ENCODE measurements at regions not wholly inside any gene's neighbourhood (a gene's known extent, or its start where the extent isn't known, plus 50 kb on each side); places are given as distances from the start of the nearest gene placed in this dataset.
A peak's percentile ranks its signal among the peaks of the same experiment; 100 is the strongest.

DNA sequence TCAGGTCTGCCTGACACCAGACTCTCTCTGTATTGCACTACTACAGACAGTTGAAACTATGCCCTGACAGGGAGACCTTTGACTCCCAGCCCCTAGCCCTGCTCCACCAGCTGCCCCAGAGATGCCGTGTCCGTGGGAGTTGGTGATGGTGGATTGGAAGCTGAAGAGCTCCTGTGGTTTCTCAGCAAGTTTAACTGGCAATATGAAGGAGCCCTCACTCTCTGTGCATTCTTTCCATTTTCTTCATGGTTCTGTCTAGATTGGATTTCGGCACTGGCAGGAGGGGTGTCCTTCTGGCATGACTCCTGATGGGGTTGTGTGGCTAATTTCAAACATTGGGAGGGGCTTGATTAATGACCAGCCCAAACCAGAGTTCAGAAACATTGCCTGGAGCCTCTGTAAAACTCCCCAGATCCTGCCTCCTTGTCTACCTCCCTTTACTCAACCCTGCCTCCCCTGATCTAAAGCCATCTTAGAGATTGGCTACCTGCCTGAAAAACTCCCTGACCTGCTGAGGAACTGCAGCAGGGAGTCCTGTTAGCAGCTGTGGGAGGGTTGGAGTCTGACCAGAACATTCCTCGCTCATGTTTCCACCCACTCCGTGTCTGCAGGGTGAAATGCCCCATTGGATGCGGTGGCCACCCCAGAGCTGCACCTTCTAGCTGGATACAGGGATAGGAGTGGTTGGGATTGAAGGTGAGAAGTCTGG is 206.9 kb upstream of the SPRED2 start:
- 33 to 49% methylated on average over 3 to 6 of the region's 6 CpGs for WGBS, 2 donors (ENCODE audit: low coverage in 1 of 2)
- H3K36me3 ChIP-seq = no peaks in the 10 kb centered on the region
- no peaks in the 10 kb centered on the region for H3K27me3 ChIP-seq
- H3K4me1 ChIP-seq = peaks cover 0 to 19% (median 8%) of the 10 kb centered on the region in 3 donors
- ATAC-seq = peak; percentile 59
- peak overlapping the region in 1 of 4 donors; percentile 24 for H3K27ac ChIP-seq
- H3K9me3 ChIP-seq = no peaks in the 10 kb centered on the region
- TF ChIP-seq POLR2AphosphoS5 (IDR thresholded peaks at IDR 0.05) (peak; percentile 9), POLR2A (IDR thresholded peaks at IDR 0.05) (no peak), CTCF (IDR thresholded peaks at IDR 0.05) (no peak), EP300 (IDR thresholded peaks at IDR 0.05) (no peak)
- H3K4me3 ChIP-seq = no peak overlapping the region

GRCh38 chr2:65638443-65638842 is 206.0 kb upstream of the SPRED2 start:
- Histone ChIP-seq H3K27ac (no peak overlapping the region), H3K36me3 (no peaks in the 10 kb centered on the region), H3K9me3 (no peaks in the 10 kb centered on the region), H3K27me3 (no peaks in the 10 kb centered on the region), H3K4me3 (no peak overlapping the region), H3K4me1 (peaks cover 0 to 19% (median 8%) of the 10 kb centered on the region in 3 donors)
- TF ChIP-seq POLR2AphosphoS5 (IDR thresholded peaks at IDR 0.05) = no peak
- TF ChIP-seq EP300 (IDR thresholded peaks at IDR 0.05) = no peak
- no peak for TF ChIP-seq CTCF (IDR thresholded peaks at IDR 0.05)
- TF ChIP-seq POLR2A (IDR thresholded peaks at IDR 0.05) = no peak
- no peak for ATAC-seq

- no peak for TF ChIP-seq CTCF (IDR thresholded peaks at IDR 0.05)
- no peak for TF ChIP-seq EP300 (IDR thresholded peaks at IDR 0.05)
- no peak for TF ChIP-seq POLR2AphosphoS5 (IDR thresholded peaks at IDR 0.05)
- no peak for TF ChIP-seq POLR2A (IDR thresholded peaks at IDR 0.05)
- Histone ChIP-seq H3K4me1 (peaks cover 0 to 19% (median 8%) of the 10 kb centered on the region in 3 donors), H3K27ac (no peak overlapping the region), H3K27me3 (no peaks in the 10 kb centered on the region), H3K4me3 (no peak overlapping the region), H3K36me3 (no peaks in the 10 kb centered on the region), H3K9me3 (no peaks in the 10 kb centered on the region)
- 66 to 70% methylated on average over 7 of the region's 7 CpGs for WGBS, 2 donors (ENCODE audit: low coverage in 1 of 2)
- ATAC-seq = no peak
These were observed 204.5 kb upstream of the SPRED2 start for GRCh38 chr2:65636813-65637483.

DNA sequence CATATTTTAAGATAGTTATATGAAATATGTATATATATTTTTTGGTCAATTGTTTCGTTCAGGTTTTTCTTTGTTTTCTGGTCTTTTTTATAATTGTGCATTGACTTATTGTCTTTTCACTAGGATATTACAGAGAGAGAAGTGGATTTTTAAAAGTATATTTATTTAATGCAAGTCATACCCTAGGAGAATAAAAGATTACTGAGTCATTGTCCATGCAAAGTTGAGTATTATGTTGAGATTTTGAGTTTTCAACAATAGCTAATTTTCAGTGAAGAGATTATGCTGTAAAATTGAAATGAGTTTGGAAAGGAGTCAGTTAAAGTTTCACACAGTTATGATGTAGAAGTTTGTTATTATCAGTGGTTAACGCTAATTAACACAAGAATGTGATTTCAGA is 203.6 kb upstream of the SPRED2 start:
- H3K36me3 ChIP-seq = no peaks in the 10 kb centered on the region
- H3K27ac ChIP-seq = no peak overlapping the region
- no peaks in the 10 kb centered on the region for H3K9me3 ChIP-seq
- H3K4me3 ChIP-seq = no peak overlapping the region
- no peaks in the 10 kb centered on the region for H3K27me3 ChIP-seq
- ATAC-seq = no peak
- no peak for TF ChIP-seq POLR2AphosphoS5 (IDR thresholded peaks at IDR 0.05)
- no peak for TF ChIP-seq POLR2A (IDR thresholded peaks at IDR 0.05)
- TF ChIP-seq CTCF (IDR thresholded peaks at IDR 0.05) = no peak
- TF ChIP-seq EP300 (IDR thresholded peaks at IDR 0.05) = no peak
- peaks cover 0 to 19% (median 8%) of the 10 kb centered on the region in 3 donors for H3K4me1 ChIP-seq
- 66 to 74% methylated on average over 2 of the region's 2 CpGs for WGBS, 2 donors (ENCODE audit: low coverage in 1 of 2)

DNA sequence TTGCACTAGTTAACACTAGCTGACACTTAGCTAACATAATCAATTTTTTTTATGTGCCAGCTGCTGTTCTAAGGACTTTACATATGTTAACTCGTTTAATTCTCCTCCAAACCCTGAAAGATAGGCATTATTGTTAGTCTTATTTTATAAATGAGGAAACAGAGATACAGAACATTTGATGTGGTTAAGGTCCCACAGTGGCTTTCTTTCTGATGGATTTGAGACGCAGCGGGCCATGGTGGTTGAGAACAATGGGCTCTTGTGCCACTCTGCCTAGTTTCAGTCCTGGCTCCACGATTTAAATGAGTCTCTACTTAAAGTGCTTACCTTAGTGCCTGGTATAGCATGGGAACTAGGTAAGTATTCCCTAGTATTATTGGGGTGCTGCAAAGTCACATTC is 201.9 kb upstream of the SPRED2 start:
- Histone ChIP-seq H3K4me1 (peaks cover 0 to 4% (median 4%) of the 10 kb centered on the region in 3 donors), H3K27ac (no peak overlapping the region), H3K9me3 (no peaks in the 10 kb centered on the region), H3K27me3 (no peaks in the 10 kb centered on the region), H3K36me3 (no peaks in the 10 kb centered on the region), H3K4me3 (no peak overlapping the region)
- ATAC-seq = no peak
- TF ChIP-seq EP300 (IDR thresholded peaks at IDR 0.05) = no peak
- TF ChIP-seq POLR2AphosphoS5 (IDR thresholded peaks at IDR 0.05) = no peak
- no peak for TF ChIP-seq POLR2A (IDR thresholded peaks at IDR 0.05)
- TF ChIP-seq CTCF (IDR thresholded peaks at IDR 0.05) = no peak
- WGBS, 2 donors (ENCODE audit: low coverage in 1 of 2) = 61 to 75% methylated on average over 2 to 4 of the region's 4 CpGs

Measured in gastroesophageal sphincter (tissue), 4 donors.